Activated CD8-positive, alpha-beta T cell treated with anti-CD3 and anti-CD28 coated beads, Interleukin-2, amount 10 ng/mL, durations not matched to agents 7 days and 5 days (primary cell): ENCODE measurements at regions not wholly inside any gene's neighbourhood (a gene's known extent, or its start where the extent isn't known, plus 50 kb on each side); places are given as distances from the start of the nearest gene placed in this dataset.

Source experiments
- ATAC-seq: fragments of 150-1000 bp; cut with Tn5 transposase; one replicate; pipeline ENCODE4 v1.10.0; 2021; ENCODE audit warnings: moderate library complexity
- CTCF ChIA-PET: fragments of 350-600 bp; sonication (Branson Sonifier 250); formaldehyde crosslinking; loops from one replicate; lab custom pipeline; 2021; ENCODE audit warnings: antibody characterized with exemption; lab: Charles Lee
- POLR2A ChIA-PET: fragments of 350-600 bp; sonication (Branson Sonifier 250); formaldehyde crosslinking; loops from one replicate; lab custom pipeline; 2021; ENCODE audit warnings: antibody characterized with exemption; lab: Charles Lee
- DNase-seq: peaks from one replicate; pipeline ENCODE4 v3.0.0-alpha.2; 2020
- H3K27ac Mint-ChIP-seq: one replicate; pipeline ENCODE4 v1.8.0; 2021; ENCODE audit warnings: mild to moderate bottlenecking, mixed read lengths
- H3K27me3 Mint-ChIP-seq: one replicate; pipeline ENCODE4 v1.8.0; 2021; ENCODE audit warnings: low read depth, mixed read lengths
- H3K36me3 Mint-ChIP-seq: one replicate; pipeline ENCODE4 v1.8.0; 2021; ENCODE audit warnings: low read depth, mixed read lengths
- H3K4me1 Mint-ChIP-seq: one replicate; pipeline ENCODE4 v1.8.0; 2021; ENCODE audit warnings: low read depth, mixed read lengths
- H3K4me3 Mint-ChIP-seq: one replicate; pipeline ENCODE4 v1.8.0; 2021; ENCODE audit warnings: mild to moderate bottlenecking, mixed read lengths
- H3K9me3 Mint-ChIP-seq: one replicate; pipeline ENCODE4 v1.8.0; 2022; ENCODE audit warnings: mixed read lengths; ENCODE audit not compliant: insufficient read depth

DNA sequence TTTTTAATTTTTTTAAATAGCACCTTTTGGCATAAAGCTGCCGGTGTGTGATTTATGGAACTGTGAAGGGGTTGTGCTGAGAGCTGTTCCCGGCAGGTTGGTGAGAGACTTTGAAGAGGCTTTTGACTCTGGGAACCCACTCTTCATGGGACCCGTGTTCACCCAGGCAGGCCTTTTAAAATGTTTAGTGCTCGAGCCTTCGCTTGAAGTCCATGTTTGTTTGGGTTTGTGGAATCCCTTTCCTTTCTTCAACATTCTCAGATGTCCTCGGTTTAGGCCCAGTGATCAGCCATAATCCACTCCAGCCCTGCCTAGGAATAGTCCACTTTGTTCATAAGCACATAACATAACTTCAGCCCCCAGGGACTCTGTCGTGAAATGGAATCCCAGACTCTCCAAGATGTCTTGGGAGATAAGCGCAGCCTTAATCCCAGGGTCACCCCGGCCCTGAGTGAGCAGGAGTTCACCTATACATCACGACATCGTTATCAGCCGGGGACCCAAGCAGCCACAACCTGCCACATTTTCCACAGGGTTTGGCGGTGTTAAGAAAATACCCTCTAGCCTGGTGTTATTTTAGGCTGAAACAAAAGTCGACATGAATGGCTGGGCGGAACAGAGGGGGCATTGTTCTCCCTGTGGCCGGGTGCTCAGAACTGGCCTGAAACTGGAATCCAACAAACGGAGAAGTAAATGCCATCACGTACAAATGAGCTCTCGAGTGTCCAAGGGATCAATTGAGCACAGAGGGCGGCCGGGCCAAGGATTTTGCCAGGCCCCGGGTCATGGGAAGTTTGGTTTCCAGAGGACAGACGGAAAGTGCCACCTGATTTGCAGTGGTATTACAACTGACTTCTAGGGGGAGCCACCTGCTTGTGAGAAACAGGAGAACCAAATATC is 145.7 kb upstream of the IRX3 start:
- Mint-ChIP-seq H3K27ac (no peak overlapping the region), H3K9me3 (peaks cover 9% of the 10 kb centered on the region), H3K27me3 (peaks cover 16% of the 10 kb centered on the region), H3K4me3 (no peak overlapping the region), H3K36me3 (no peaks in the 10 kb centered on the region), H3K4me1 (no peaks in the 10 kb centered on the region)
- ATAC-seq (no peak), DNase-seq (no peak)
- ChIA-PET POLR2A (no interaction called here), CTCF (no interaction called here)

DNA sequence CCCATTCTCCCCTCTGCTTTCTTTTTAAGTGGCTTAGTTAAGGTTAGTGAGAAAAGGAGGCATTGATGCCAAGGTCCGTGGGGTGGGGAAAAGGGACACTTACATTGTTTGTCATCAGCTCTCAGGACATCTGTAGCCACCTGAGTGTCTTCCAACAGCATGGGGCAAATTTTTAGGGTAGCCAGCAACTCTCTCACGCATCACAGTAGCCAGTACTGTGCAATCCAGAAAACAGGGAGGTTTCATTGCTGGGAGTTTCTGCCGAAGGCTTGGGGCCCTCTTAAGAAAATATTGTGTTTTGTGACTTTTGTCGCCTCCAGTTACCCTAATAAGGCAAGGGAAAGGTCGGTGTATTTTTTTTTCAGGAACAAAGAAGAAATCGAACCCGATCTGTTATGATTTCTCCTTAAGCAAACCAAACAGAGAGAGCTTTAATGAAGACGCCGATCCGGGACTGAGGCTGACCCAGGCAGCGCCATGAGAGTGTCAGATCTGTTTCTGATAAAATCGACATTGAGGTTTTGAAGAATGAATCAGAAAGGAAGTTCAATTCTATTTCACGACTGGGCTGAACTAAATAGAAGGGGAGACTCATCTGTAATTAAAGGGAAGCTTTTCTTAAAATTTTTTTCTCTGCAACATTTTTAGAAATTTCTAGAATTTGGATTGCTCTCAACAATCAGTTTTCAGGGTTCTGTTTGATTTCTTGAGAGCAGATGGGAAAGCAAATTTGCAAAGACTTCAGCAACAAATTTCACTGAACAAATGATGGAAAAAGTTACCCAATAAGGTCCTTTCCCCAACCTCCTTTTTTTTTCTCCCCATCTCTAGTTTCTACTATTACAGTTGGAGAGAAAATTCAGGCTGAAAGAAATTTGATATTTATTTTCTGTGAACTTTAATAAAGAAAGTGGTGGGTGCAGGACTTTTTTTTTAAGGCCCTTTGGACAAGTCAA is 144.7 kb upstream of the IRX3 start:
- Mint-ChIP-seq H3K9me3 (peaks cover 9% of the 10 kb centered on the region), H3K27me3 (peaks cover 16% of the 10 kb centered on the region), H3K4me1 (no peaks in the 10 kb centered on the region), H3K36me3 (no peaks in the 10 kb centered on the region), H3K4me3 (no peak overlapping the region), H3K27ac (no peak overlapping the region)
- no peak for DNase-seq
- no peak for ATAC-seq
- POLR2A ChIA-PET = no interaction called here
- CTCF ChIA-PET = no interaction called here

DNA sequence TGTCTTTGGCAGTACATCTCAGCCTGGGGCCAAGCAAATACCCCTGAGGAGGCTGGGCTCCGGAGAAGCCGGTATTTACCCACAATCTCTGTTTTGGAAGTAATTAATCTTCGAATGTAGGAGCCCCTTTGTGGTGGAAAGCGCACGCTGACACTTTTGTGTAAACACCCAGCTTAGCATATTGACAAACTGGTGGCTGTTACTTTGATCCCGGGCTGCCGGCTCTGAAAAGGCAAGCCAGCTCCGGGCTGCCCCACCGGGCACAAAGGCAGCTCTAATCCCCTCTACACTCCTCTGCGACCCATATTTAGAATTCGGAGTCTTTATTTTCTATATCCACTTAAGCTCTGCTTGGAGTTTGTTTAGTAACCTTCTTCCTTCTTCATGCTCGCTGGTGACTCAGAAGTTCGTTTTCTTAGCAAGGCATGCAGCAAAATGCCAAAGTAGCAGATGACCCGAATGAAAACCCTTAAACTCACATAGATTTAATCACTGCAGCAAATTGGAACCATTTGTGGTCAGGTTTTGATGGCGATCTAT is 144.0 kb upstream of the IRX3 start:
- Mint-ChIP-seq H3K36me3 (no peaks in the 10 kb centered on the region), H3K4me3 (no peak overlapping the region), H3K27me3 (peaks cover 16% of the 10 kb centered on the region), H3K9me3 (peaks cover 9% of the 10 kb centered on the region), H3K27ac (no peak overlapping the region), H3K4me1 (no peaks in the 10 kb centered on the region)
- ChIA-PET CTCF (no interaction called here), POLR2A (no interaction called here)
- DNase-seq (no peak), ATAC-seq (no peak)

DNA sequence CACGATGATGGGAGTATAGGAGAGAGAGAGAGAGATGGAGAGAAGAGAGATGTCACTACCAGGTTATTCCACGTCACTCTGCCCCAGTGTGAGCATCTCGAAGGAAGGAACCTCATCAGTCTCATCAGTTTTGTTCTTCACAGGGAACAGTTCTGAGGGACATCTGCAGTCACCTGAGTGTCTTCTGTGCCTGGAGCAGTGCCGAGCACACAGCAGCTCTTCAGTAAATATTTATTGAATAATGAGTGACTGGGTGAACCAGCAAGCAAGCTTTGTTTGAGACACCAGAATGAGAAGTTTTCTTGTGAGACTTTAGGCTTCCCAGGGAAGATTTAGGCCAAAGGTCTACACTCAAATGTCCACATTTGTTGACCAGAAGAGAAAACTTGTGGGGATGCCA is 142.4 kb upstream of the IRX3 start:
- ChIA-PET POLR2A (no interaction called here), CTCF (no interaction called here)
- no peaks in the 10 kb centered on the region for H3K4me1 Mint-ChIP-seq
- H3K4me3 Mint-ChIP-seq = no peak overlapping the region
- peaks cover 9% of the 10 kb centered on the region for H3K9me3 Mint-ChIP-seq
- peaks cover 16% of the 10 kb centered on the region for H3K27me3 Mint-ChIP-seq
- no peak for DNase-seq
- no peaks in the 10 kb centered on the region for H3K36me3 Mint-ChIP-seq
- no peak for ATAC-seq
- H3K27ac Mint-ChIP-seq = no peak overlapping the region

DNA sequence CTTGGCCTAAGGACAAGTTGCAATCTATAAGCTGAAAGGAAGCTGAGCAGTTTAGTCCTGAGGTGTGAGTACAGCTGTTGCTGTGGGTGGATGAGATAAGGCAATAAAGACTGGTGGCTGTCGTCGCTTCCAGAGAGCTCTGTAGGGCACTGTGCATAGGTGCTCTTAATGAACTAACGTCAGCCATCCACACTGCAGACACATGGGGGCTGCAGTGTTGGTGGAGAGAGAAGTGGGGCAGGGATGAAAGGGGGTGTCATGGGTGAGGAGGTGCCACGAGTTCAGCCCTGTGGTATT is 139.9 kb upstream of the IRX3 start:
- H3K27me3 Mint-ChIP-seq = peaks cover 14% of the 10 kb centered on the region
- H3K36me3 Mint-ChIP-seq = no peaks in the 10 kb centered on the region
- ChIA-PET POLR2A (no interaction called here), CTCF (interaction anchor here (0.7 kb wide), 1 partner anchor 28 kb away, joined by 3 read pairs; no protein-coding TSS in a partner anchor)
- DNase-seq (no peak), ATAC-seq (no peak)
- peaks cover 8% of the 10 kb centered on the region for H3K9me3 Mint-ChIP-seq
- no peak overlapping the region for H3K27ac Mint-ChIP-seq
- no peaks in the 10 kb centered on the region for H3K4me1 Mint-ChIP-seq
- no peak overlapping the region for H3K4me3 Mint-ChIP-seq

DNA sequence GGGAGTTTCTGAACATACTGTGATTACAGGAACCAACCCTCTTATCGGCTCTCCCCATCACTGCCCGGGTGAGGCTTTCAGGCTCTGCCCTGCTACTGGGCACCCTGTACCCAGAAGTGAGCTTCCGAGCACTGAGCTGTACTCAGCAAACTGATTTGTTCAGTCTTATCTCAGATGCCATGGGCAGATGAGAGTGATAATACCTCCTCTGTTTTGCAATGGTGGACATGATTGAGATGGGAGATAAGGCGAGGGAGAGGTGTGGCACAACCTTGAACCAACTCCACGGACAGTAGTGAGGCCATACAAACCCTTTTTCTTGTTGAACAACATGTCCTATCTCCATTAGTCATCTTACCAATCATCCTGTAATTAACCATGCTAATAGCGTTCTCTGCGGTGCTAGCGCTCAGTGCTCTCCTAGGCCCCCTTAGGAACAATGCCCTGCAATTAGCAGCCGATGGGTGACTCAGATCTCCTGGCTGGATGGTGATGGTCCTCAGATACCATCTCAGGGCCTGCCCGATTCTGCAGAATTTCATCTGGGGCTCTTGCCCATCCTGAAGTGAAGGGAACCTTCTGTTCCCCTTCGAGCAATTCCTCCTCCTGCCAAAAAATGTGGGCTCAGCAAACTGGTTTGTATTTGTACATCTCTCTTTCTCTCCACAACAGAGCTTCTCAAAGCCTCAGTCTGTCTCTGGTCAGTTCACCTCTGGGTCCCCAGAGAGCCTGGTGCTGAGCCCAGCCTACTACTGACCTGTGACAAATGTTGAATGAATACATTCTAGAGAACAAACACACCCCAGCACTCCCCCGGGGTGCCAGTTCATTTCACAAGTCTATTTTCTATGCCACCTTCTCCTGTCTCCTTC is 139.3 kb upstream of the IRX3 start:
- ATAC-seq = no peak
- POLR2A ChIA-PET = no interaction called here
- Mint-ChIP-seq H3K4me3 (no peak overlapping the region), H3K4me1 (no peaks in the 10 kb centered on the region), H3K27me3 (peaks cover 8% of the 10 kb centered on the region), H3K27ac (no peak overlapping the region), H3K9me3 (peaks cover 2% of the 10 kb centered on the region), H3K36me3 (no peaks in the 10 kb centered on the region)
- no peak for DNase-seq
- CTCF ChIA-PET = interaction anchor here (0.7 kb wide), 1 partner anchor 27 kb away, joined by 3 read pairs; no protein-coding TSS in a partner anchor

DNA sequence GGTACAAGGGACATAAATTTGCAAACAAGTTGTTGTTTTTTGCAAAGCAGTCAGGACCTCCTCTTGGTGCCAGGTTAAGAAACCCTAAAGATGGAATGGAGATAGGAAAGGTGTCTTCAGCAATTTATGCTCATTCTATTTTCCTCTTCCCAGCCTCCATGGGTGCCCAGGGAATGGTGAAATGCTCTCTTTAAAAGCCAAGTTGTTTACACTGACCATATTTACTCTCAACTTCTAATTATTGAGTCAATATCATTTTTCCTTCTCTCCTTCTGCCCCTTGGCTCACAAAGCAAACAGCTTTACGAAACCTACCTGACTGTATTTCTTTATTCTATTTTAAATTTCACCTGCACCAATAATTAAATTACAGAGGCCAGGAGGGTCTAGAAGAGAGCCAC is 138.5 kb upstream of the IRX3 start:
- DNase-seq (no peak), ATAC-seq (no peak)
- H3K27me3 Mint-ChIP-seq = peaks cover 2% of the 10 kb centered on the region
- CTCF ChIA-PET = no interaction called here
- no peak overlapping the region for H3K4me3 Mint-ChIP-seq
- no peaks in the 10 kb centered on the region for H3K36me3 Mint-ChIP-seq
- POLR2A ChIA-PET = no interaction called here
- no peaks in the 10 kb centered on the region for H3K9me3 Mint-ChIP-seq
- H3K4me1 Mint-ChIP-seq = no peaks in the 10 kb centered on the region
- no peak overlapping the region for H3K27ac Mint-ChIP-seq

DNA sequence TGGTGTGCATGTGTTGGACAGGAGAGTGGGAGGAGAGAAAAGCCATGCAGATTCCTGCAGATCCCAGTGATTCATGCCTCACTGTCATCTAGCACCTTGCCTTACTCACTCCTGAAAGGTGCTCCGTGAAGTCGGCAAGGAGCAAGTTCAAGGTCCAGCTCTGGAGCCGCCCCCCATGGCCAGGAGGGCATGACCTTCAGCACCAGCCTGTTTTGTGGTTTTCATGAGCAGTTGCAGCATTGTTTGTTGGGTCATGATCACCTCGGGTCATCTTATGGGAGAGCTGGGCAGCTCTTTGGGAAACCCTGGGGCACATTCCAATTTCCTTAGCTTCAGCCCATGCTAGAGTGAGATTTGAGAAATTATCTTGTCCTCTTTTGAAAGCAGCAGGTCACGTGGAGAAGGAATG is 137.5 kb upstream of the IRX3 start:
- DNase-seq (no peak), ATAC-seq (no peak)
- H3K4me1 Mint-ChIP-seq = no peaks in the 10 kb centered on the region
- H3K27me3 Mint-ChIP-seq = no peaks in the 10 kb centered on the region
- no peak overlapping the region for H3K27ac Mint-ChIP-seq
- ChIA-PET POLR2A (interaction anchor here (0.5 kb wide), 1 partner anchor 375 kb away, joined by 8 read pairs; no protein-coding TSS in a partner anchor), CTCF (no interaction called here)
- no peaks in the 10 kb centered on the region for H3K36me3 Mint-ChIP-seq
- H3K4me3 Mint-ChIP-seq = no peak overlapping the region
- no peaks in the 10 kb centered on the region for H3K9me3 Mint-ChIP-seq

DNA sequence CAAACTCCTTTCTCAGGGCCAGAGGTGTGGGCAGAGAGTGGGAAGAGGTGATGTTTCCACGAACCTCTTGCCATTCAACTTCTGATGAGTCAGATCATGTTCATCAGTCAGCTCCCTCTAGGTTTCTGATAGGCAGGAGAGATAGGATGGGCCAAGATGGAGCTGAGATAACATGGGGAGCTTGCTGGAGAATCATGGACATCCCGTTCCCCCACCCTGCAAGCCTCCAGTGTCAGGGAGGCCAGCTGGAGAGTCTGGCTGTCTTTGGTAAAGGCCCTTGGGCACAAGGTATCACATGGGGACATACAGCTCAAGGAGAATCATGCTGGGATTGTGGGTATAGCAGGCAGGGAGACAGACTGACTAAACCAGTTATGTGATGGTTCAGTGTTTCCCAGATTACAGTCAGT is 136.0 kb upstream of the IRX3 start:
- CTCF ChIA-PET = no interaction called here
- H3K27me3 Mint-ChIP-seq = no peaks in the 10 kb centered on the region
- H3K4me1 Mint-ChIP-seq = no peaks in the 10 kb centered on the region
- no peak for DNase-seq
- H3K27ac Mint-ChIP-seq = no peak overlapping the region
- no peaks in the 10 kb centered on the region for H3K36me3 Mint-ChIP-seq
- POLR2A ChIA-PET = no interaction called here
- no peak for ATAC-seq
- no peaks in the 10 kb centered on the region for H3K9me3 Mint-ChIP-seq
- H3K4me3 Mint-ChIP-seq = no peak overlapping the region

DNA sequence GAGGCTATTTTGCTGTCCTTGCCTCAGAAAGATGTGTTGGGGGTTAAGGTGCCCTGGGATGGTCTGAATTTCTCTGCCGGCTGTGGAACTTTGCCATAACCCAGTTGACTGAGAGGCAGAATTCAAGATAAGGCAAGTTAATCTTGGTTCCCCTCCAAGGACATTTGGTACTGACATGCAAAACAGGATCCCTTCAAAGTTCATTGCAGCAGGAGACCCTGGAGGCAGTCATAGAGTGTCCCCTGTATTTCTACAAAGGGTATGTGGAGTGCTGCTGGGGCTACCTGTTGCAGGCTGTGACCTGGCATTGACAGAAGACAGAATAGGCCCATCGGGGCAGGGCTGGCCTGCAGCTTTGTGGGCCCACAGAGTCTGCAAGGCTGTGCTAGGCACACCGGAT is 135.6 kb upstream of the IRX3 start:
- DNase-seq (no peak), ATAC-seq (no peak)
- Mint-ChIP-seq H3K27ac (no peak overlapping the region), H3K4me1 (no peaks in the 10 kb centered on the region), H3K27me3 (no peaks in the 10 kb centered on the region), H3K9me3 (no peaks in the 10 kb centered on the region), H3K4me3 (no peak overlapping the region), H3K36me3 (no peaks in the 10 kb centered on the region)
- ChIA-PET POLR2A (no interaction called here), CTCF (no interaction called here)

DNA sequence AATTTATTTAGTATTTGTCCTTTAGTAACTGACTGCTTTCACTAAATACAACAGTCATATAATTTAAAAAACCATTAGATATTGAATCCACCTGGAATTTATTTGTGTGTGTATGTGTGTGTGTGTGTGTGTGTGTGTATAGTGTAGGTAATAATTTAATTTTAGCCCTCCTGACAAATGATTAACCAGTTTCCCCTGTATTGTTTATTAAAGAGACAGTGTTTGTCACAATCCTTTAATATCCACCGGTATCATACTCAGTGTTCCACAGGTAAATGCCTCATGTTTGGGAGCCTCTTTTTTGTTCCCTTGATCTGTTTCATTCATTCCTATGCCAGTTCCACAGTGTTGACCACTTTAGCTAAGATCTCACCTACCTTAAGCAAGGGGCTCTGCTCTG is 134.6 kb upstream of the IRX3 start:
- H3K9me3 Mint-ChIP-seq = no peaks in the 10 kb centered on the region
- H3K27ac Mint-ChIP-seq = no peak overlapping the region
- no peaks in the 10 kb centered on the region for H3K36me3 Mint-ChIP-seq
- H3K27me3 Mint-ChIP-seq = no peaks in the 10 kb centered on the region
- POLR2A ChIA-PET = no interaction called here
- ATAC-seq (no peak), DNase-seq (no peak)
- no peak overlapping the region for H3K4me3 Mint-ChIP-seq
- CTCF ChIA-PET = no interaction called here
- H3K4me1 Mint-ChIP-seq = no peaks in the 10 kb centered on the region
